Smooth muscle cell (in vitro differentiated cells): ENCODE measurements at regions not wholly inside any gene's neighbourhood (a gene's known extent, or its start where the extent isn't known, plus 50 kb on each side); places are given as distances from the start of the nearest gene placed in this dataset.

Experiments
- DNase-seq: peaks from one replicate; lab custom pipeline; 2025; ENCODE audit not compliant: unreplicated experiment; lab: John Stamatoyannopoulos, UW
- H2AFZ ChIP-seq: fragments of 200-600 bp; sonication (generic); 2 replicates; pipeline ENCODE4 v1.6.0; 2016; ENCODE audit warnings: antibody characterized with exemption, low read depth, mild to moderate bottlenecking
- H3F3A ChIP-seq: fragments of 200-600 bp; sonication (generic); 2 replicates; pipeline ENCODE4 v1.6.0; 2017; ENCODE audit warnings: antibody characterized with exemption, low read depth
- H3K27ac ChIP-seq: fragments of 200-600 bp; sonication (generic); 2 replicates; pipeline ENCODE4 v1.5.1; 2016; ENCODE audit warnings: low read depth, mild to moderate bottlenecking
- H3K27me3 ChIP-seq: fragments of 200-600 bp; sonication (generic); 2 replicates; pipeline ENCODE4 v1.6.1; 2016; ENCODE audit warnings: low read depth, mild to moderate bottlenecking
- H3K36me3 ChIP-seq: fragments of 200-600 bp; sonication (generic); 2 replicates; pipeline ENCODE4 v1.5.1; 2016; ENCODE audit warnings: low read depth
- H3K4me1 ChIP-seq: fragments of 200-600 bp; sonication (generic); 2 replicates; pipeline ENCODE4 v1.5.1; 2016; ENCODE audit warnings: low read depth
- H3K4me2 ChIP-seq: fragments of 200-600 bp; sonication (generic); 2 replicates; pipeline ENCODE4 v1.6.0; 2016; ENCODE audit warnings: mild to moderate bottlenecking
- H3K4me3 ChIP-seq: fragments of 200-600 bp; sonication (generic); 2 replicates; pipeline ENCODE4 v1.5.1; 2016; ENCODE audit warnings: mild to moderate bottlenecking
- H3K79me2 ChIP-seq: fragments of 200-600 bp; sonication (generic); 2 replicates; pipeline ENCODE4 v1.6.0; 2016; ENCODE audit warnings: low read depth, mild to moderate bottlenecking
- H3K9ac ChIP-seq: fragments of 200-600 bp; sonication (generic); 2 replicates; pipeline ENCODE4 v1.6.0; 2016; ENCODE audit warnings: low read depth
- H3K9me3 ChIP-seq: fragments of 200-600 bp; sonication (generic); replicated peaks from 2 replicates; pipeline ENCODE4 v1.5.1; 2016; ENCODE audit warnings: low read depth
- H4K20me1 ChIP-seq: fragments of 200-600 bp; sonication (generic); 2 replicates; pipeline ENCODE4 v1.6.0; 2016; ENCODE audit warnings: low read depth
- WGBS: methylation state at CpG from one replicate; pipeline ENCODE4 v1.1.7; 2016; ENCODE audit warnings: low lambda C conversion rate; 5-methylcytosine and 5-hydroxymethylcytosine counted together
- TF ChIP-seq, protein P1 (sequence below): fragments of 200-600 bp; sonication (generic); IDR thresholded peaks from 2 replicates; pipeline ENCODE4 v1.5.1; 2017; ENCODE audit warnings: borderline replicate concordance, mild to moderate bottlenecking, antibody characterized with exemption; ENCODE audit not compliant: insufficient read depth, poor library complexity, severe bottlenecking

- TF ChIP-seq, protein P1, sequence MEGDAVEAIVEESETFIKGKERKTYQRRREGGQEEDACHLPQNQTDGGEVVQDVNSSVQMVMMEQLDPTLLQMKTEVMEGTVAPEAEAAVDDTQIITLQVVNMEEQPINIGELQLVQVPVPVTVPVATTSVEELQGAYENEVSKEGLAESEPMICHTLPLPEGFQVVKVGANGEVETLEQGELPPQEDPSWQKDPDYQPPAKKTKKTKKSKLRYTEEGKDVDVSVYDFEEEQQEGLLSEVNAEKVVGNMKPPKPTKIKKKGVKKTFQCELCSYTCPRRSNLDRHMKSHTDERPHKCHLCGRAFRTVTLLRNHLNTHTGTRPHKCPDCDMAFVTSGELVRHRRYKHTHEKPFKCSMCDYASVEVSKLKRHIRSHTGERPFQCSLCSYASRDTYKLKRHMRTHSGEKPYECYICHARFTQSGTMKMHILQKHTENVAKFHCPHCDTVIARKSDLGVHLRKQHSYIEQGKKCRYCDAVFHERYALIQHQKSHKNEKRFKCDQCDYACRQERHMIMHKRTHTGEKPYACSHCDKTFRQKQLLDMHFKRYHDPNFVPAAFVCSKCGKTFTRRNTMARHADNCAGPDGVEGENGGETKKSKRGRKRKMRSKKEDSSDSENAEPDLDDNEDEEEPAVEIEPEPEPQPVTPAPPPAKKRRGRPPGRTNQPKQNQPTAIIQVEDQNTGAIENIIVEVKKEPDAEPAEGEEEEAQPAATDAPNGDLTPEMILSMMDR = no peak
- Histone ChIP-seq H4K20me1 (no peaks in the 10 kb centered on the region), H3K27ac (no peak overlapping the region), H3K4me1 (no peaks in the 10 kb centered on the region), H3K79me2 (no peaks in the 10 kb centered on the region), H3K9ac (no peak overlapping the region), H3F3A (no peaks in the 10 kb centered on the region), H3K27me3 (no peaks in the 10 kb centered on the region), H3K4me3 (no peak overlapping the region), H3K4me2 (no peak overlapping the region), H2AFZ (no peak overlapping the region), H3K9me3 (no peaks in the 10 kb centered on the region), H3K36me3 (no peaks in the 10 kb centered on the region)
- WGBS = 62% methylated on average over 6 of the region's 6 CpGs
- DNase-seq = no peak
These were observed 442.9 kb upstream of the HNRNPA3 start for GRCh38 chr2:176769499-176770370.

DNA sequence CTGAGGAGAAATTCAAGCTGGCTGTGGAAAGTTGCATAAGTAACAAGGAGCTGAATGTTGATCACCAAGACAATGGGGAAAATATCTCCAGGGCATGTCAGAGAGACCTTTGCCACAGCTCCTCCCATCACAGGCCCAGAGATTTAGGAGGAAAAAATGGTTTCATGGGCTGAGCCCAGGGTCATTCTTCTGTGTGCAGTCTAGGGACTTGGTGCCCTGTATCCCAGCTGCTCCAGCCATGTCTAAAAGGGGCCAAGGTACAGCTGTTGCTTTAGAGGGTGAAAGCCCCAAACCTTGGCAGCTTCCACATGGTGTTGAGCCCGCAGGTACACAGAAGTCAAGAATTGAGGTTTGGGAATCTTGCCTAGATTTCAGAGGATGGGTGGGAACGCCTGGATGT lies 439.8 kb upstream of the HNRNPA3 start:
- no peak for DNase-seq
- WGBS = 85% methylated on average over 2 of the region's 2 CpGs
- Histone ChIP-seq H3F3A (no peaks in the 10 kb centered on the region), H3K9me3 (no peaks in the 10 kb centered on the region), H3K4me1 (no peaks in the 10 kb centered on the region), H3K27ac (no peak overlapping the region), H3K27me3 (no peaks in the 10 kb centered on the region), H3K36me3 (no peaks in the 10 kb centered on the region), H3K4me3 (no peak overlapping the region), H2AFZ (no peak overlapping the region), H3K4me2 (no peak overlapping the region), H3K79me2 (no peaks in the 10 kb centered on the region), H4K20me1 (no peaks in the 10 kb centered on the region), H3K9ac (no peak overlapping the region)
- TF ChIP-seq, protein P1 = no peak

DNA sequence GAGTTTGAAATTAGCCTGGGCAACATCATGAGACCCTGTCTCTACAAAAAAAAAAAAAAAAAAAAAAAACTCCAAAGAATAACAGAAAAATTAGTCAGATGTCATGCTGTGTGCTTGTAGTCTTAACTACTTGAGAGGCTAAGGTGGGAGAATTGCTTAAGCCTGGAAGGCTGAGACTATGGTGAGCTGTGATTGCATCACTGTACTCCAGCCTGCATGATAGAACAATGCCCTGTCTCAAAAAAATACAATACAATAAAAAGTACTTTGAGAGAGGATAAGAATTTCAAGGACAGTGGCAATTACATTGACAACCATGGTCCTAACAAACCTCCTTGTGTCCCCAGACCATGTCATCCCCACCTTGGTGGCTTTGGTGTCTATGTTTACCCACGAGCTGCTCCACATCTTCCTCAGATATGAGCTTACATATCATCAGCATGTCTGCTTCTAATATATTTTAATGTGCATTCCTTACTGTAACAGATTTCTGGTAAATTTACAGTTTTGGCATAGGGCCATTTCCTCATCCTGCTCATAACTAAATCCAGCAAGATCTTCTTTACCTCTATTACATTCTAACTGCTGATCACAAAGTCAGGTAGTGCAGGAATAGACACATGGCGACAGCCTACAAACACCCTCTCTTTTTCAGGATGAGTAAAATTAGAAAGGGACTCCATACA lies 437.7 kb upstream of the HNRNPA3 start:
- 67% methylated on average over 2 of the region's 2 CpGs for WGBS
- DNase-seq = no peak

More for the DNA sequence above, 437.7 kb upstream of the HNRNPA3 start:
- no peak overlapping the region for H3K27ac ChIP-seq
- H4K20me1 ChIP-seq = no peaks in the 10 kb centered on the region
- H3K4me1 ChIP-seq = no peaks in the 10 kb centered on the region
- H3F3A ChIP-seq = no peaks in the 10 kb centered on the region
- H3K9me3 ChIP-seq = no peaks in the 10 kb centered on the region
- H2AFZ ChIP-seq = no peak overlapping the region
- H3K4me2 ChIP-seq = no peak overlapping the region
- no peak overlapping the region for H3K4me3 ChIP-seq
- H3K9ac ChIP-seq = no peak overlapping the region
- no peaks in the 10 kb centered on the region for H3K36me3 ChIP-seq
- H3K79me2 ChIP-seq = no peaks in the 10 kb centered on the region
- TF ChIP-seq, protein P1 = no peak
- no peaks in the 10 kb centered on the region for H3K27me3 ChIP-seq
